ENCODE measurements at regions not wholly inside any gene's neighbourhood (a gene's known extent, or its start where the extent isn't known, plus 50 kb on each side); places are given as distances from the start of the nearest gene placed in this dataset.

GRCh38 chr11:97860237-97860636, 1160.5 kb upstream of the CNTN5 start:
- ChIA-PET CTCF (no interaction called here), POLR2A (no interaction called here)
- TF ChIP-seq LEF1 (IDR thresholded peaks at IDR 0.05; ENCODE audit: borderline replicate concordance) = no peak
- no peak for TF ChIP-seq CTBP1 (IDR thresholded peaks at IDR 0.05; ENCODE audit: borderline replicate concordance)
- no peak for TF ChIP-seq TARDBP (IDR thresholded peaks at IDR 0.05)
- no peak for TF ChIP-seq L3MBTL2 (conservative IDR thresholded peaks at IDR 0.05)
- TF ChIP-seq SP1 (IDR thresholded peaks at IDR 0.05) = no peak
- TF ChIP-seq ZNF384 (IDR thresholded peaks at IDR 0.05) = no peak
- no peak for TF ChIP-seq FOXA1 (IDR thresholded peaks at IDR 0.05)
- no peak for TF ChIP-seq BHLHE40 (IDR thresholded peaks at IDR 0.05; ENCODE audit: borderline replicate concordance)
- no peak for TF ChIP-seq FOXM1 (IDR thresholded peaks at IDR 0.05; ENCODE audit: borderline replicate concordance)
- TF ChIP-seq ARNT (IDR thresholded peaks at IDR 0.05) = no peak
- TF ChIP-seq PKNOX1 (IDR thresholded peaks at IDR 0.05) = no peak
- no peak for TF ChIP-seq HDGF (IDR thresholded peaks at IDR 0.05; ENCODE audit: borderline replicate concordance)
- DNase-seq (ENCODE audit: extremely low spot score) = no peak

- no peak for DNase-seq (ENCODE audit: extremely low spot score)
- CTCF ChIA-PET = no interaction called here
- no peak for TF ChIP-seq FOXA1 (IDR thresholded peaks at IDR 0.05)
- no peak for TF ChIP-seq TARDBP (IDR thresholded peaks at IDR 0.05)
- no peak for TF ChIP-seq ARNT (IDR thresholded peaks at IDR 0.05)
- POLR2A ChIA-PET = no interaction called here
Observed at GRCh38 chr11:97862021-97862420, 1158.7 kb upstream of the CNTN5 start.

- no peak for TF ChIP-seq ZNF384 (IDR thresholded peaks at IDR 0.05)
- no peak for TF ChIP-seq FOXK2 (IDR thresholded peaks at IDR 0.05)
- no peak for TF ChIP-seq HDGF (IDR thresholded peaks at IDR 0.05; ENCODE audit: borderline replicate concordance)
- TF ChIP-seq FOXM1 (IDR thresholded peaks at IDR 0.05; ENCODE audit: borderline replicate concordance) = no peak
- no peak for TF ChIP-seq PKNOX1 (IDR thresholded peaks at IDR 0.05)
- TF ChIP-seq ELF4 (IDR thresholded peaks at IDR 0.05) = no peak
- TF ChIP-seq SP1 (IDR thresholded peaks at IDR 0.05) = no peak
- CTCF ChIA-PET = no interaction called here
Observed at GRCh38 chr11:97865424-97866012, 1155.2 kb upstream of the CNTN5 start.

GRCh38 chr11:97871816-97872215, 1148.9 kb upstream of the CNTN5 start:
- POLR2A ChIA-PET = no interaction called here
- DNase-seq (ENCODE audit: extremely low spot score) = no peak
- TF ChIP-seq LEF1 (IDR thresholded peaks at IDR 0.05; ENCODE audit: borderline replicate concordance) (no peak), FOXK2 (IDR thresholded peaks at IDR 0.05) (no peak), SUZ12 (IDR thresholded peaks at IDR 0.05) (no peak), ZNF384 (IDR thresholded peaks at IDR 0.05) (no peak), TARDBP (IDR thresholded peaks at IDR 0.05) (no peak), NFRKB (IDR thresholded peaks at IDR 0.05) (no peak), SP1 (IDR thresholded peaks at IDR 0.05) (no peak), L3MBTL2 (conservative IDR thresholded peaks at IDR 0.05) (no peak), PKNOX1 (IDR thresholded peaks at IDR 0.05) (no peak), FOXM1 (IDR thresholded peaks at IDR 0.05; ENCODE audit: borderline replicate concordance) (no peak), ELF4 (IDR thresholded peaks at IDR 0.05) (no peak), FOXA1 (IDR thresholded peaks at IDR 0.05) (no peak)
- CTCF ChIA-PET = no interaction called here

More at GRCh38 chr11:97865424-97866012, 1155.2 kb upstream of the CNTN5 start:
- POLR2A ChIA-PET = no interaction called here
- DNase-seq (ENCODE audit: extremely low spot score) = no peak

GRCh38 chr11:97880209-97880608, 1140.5 kb upstream of the CNTN5 start:
- ChIA-PET POLR2A (no interaction called here), CTCF (no interaction called here)
- TF ChIP-seq FOXA1 (IDR thresholded peaks at IDR 0.05) (no peak), ARNT (IDR thresholded peaks at IDR 0.05) (no peak), FOXM1 (IDR thresholded peaks at IDR 0.05; ENCODE audit: borderline replicate concordance) (no peak), SUZ12 (IDR thresholded peaks at IDR 0.05) (no peak)
- DNase-seq (ENCODE audit: extremely low spot score) = no peak

- CTCF ChIA-PET = no interaction called here
Observed at GRCh38 chr11:97883086-97883485, 1137.7 kb upstream of the CNTN5 start.

More at GRCh38 chr11:97883086-97883485, 1137.7 kb upstream of the CNTN5 start:
- DNase-seq (ENCODE audit: extremely low spot score) = no peak
- POLR2A ChIA-PET = no interaction called here
- no peak for TF ChIP-seq PKNOX1 (IDR thresholded peaks at IDR 0.05)
- no peak for TF ChIP-seq FOXM1 (IDR thresholded peaks at IDR 0.05; ENCODE audit: borderline replicate concordance)
- TF ChIP-seq ELF4 (IDR thresholded peaks at IDR 0.05) = no peak
- no peak for TF ChIP-seq ARNT (IDR thresholded peaks at IDR 0.05)
- no peak for TF ChIP-seq L3MBTL2 (conservative IDR thresholded peaks at IDR 0.05)
- TF ChIP-seq LEF1 (IDR thresholded peaks at IDR 0.05; ENCODE audit: borderline replicate concordance) = no peak
- TF ChIP-seq CTBP1 (IDR thresholded peaks at IDR 0.05; ENCODE audit: borderline replicate concordance) = no peak
